Skeletal muscle satellite cell (primary cell): ENCODE measurements at regions not wholly inside any gene's neighbourhood (a gene's known extent, or its start where the extent isn't known, plus 50 kb on each side); places are given as distances from the start of the nearest gene placed in this dataset.

Experiments used
- H3K27me3 ChIP-seq: 2 replicates; pipeline ENCODE4 v1.7.0; 2013; ENCODE audit warnings: low read length; ENCODE audit not compliant: control insufficient read depth, insufficient read depth
- H3K36me3 ChIP-seq: 2 replicates; pipeline ENCODE4 v1.7.0; 2013; ENCODE audit warnings: mild to moderate bottlenecking, control low read depth, low read length; ENCODE audit not compliant: insufficient read depth
- H3K4me1 ChIP-seq: 2 replicates; pipeline ENCODE4 v1.7.0; 2013; ENCODE audit warnings: low read length; ENCODE audit not compliant: control insufficient read depth, insufficient read depth
- H3K4me2 ChIP-seq: 2 replicates; pipeline ENCODE4 v1.7.0; 2013; ENCODE audit warnings: mild to moderate bottlenecking, low read length
- H3K4me3 ChIP-seq: 2 replicates; pipeline ENCODE4 v1.7.0; 2013; ENCODE audit warnings: low read length
- H3K9ac ChIP-seq: 2 replicates; pipeline ENCODE4 v1.7.0; 2013; ENCODE audit warnings: mild to moderate bottlenecking, low read depth, low read length, moderate library complexity
- H3K9me3 ChIP-seq: replicated peaks from 2 replicates; pipeline ENCODE4 v1.7.0; 2013; ENCODE audit warnings: mild to moderate bottlenecking, control low read depth, low read length

GRCh38 chr10:130580975-130581374 is 444.8 kb downstream of the GLRX3 start:
- Histone ChIP-seq H3K9me3 (peaks cover 23% of the 10 kb centered on the region), H3K4me2 (no peak overlapping the region), H3K9ac (no peak overlapping the region), H3K36me3 (no peaks in the 10 kb centered on the region), H3K4me1 (no peaks in the 10 kb centered on the region), H3K4me3 (no peak overlapping the region), H3K27me3 (no peaks in the 10 kb centered on the region)

GRCh38 chr10:130587718-130588117 is 451.5 kb downstream of the GLRX3 start:
- Histone ChIP-seq H3K36me3 (no peaks in the 10 kb centered on the region), H3K4me1 (no peaks in the 10 kb centered on the region), H3K4me3 (no peak overlapping the region), H3K4me2 (no peak overlapping the region), H3K27me3 (no peaks in the 10 kb centered on the region), H3K9me3 (peaks cover 3% of the 10 kb centered on the region), H3K9ac (no peak overlapping the region)

DNA sequence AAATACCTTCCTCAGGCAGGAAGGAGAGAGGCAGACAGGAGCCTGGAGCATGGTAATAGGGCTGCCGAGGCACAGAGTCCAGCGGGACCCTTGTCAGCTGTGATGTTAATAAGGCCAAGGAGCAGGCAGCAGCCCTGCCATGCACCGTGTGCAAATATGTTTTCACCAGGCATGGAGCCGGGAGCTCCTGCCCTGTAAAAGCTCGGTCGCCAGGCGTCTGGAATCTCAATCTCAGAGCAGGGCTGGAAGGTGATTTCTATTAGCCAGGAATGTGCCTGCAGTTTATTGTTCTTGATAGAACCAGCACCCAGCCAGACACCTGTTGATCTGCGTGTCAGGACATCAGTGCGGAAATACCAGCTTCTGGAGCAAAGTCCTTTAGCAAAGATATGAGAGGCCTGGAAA is 469.8 kb downstream of the GLRX3 start:
- no peak overlapping the region for H3K9ac ChIP-seq
- no peak overlapping the region for H3K4me3 ChIP-seq
- H3K36me3 ChIP-seq, result no peaks in the 10 kb centered on the region
- H3K4me1 ChIP-seq, result no peaks in the 10 kb centered on the region
- H3K27me3 ChIP-seq, result no peaks in the 10 kb centered on the region
- H3K9me3 ChIP-seq, result peaks cover 15% of the 10 kb centered on the region
- H3K4me2 ChIP-seq, result no peak overlapping the region

- H3K4me3 ChIP-seq, result no peak overlapping the region
- H3K9me3 ChIP-seq, result peaks cover 15% of the 10 kb centered on the region
- no peak overlapping the region for H3K4me2 ChIP-seq
- H3K27me3 ChIP-seq, result no peaks in the 10 kb centered on the region
- H3K9ac ChIP-seq, result no peak overlapping the region
- no peaks in the 10 kb centered on the region for H3K36me3 ChIP-seq
- H3K4me1 ChIP-seq, result no peaks in the 10 kb centered on the region
Observed at GRCh38 chr10:130607366-130607765, 471.2 kb downstream of the GLRX3 start.

GRCh38 chr10:130611239-130611638 is 475.0 kb downstream of the GLRX3 start:
- no peak overlapping the region for H3K4me3 ChIP-seq
- no peaks in the 10 kb centered on the region for H3K4me1 ChIP-seq
- peaks cover 17% of the 10 kb centered on the region for H3K9me3 ChIP-seq
- no peaks in the 10 kb centered on the region for H3K27me3 ChIP-seq
- no peak overlapping the region for H3K4me2 ChIP-seq
- no peaks in the 10 kb centered on the region for H3K36me3 ChIP-seq
- no peak overlapping the region for H3K9ac ChIP-seq

GRCh38 chr10:130615457-130615856 is 479.3 kb downstream of the GLRX3 start:
- Histone ChIP-seq H3K36me3 (no peaks in the 10 kb centered on the region), H3K4me3 (no peak overlapping the region), H3K9me3 (peaks cover 10% of the 10 kb centered on the region), H3K27me3 (no peaks in the 10 kb centered on the region), H3K9ac (no peak overlapping the region), H3K4me1 (no peaks in the 10 kb centered on the region), H3K4me2 (no peak overlapping the region)

DNA sequence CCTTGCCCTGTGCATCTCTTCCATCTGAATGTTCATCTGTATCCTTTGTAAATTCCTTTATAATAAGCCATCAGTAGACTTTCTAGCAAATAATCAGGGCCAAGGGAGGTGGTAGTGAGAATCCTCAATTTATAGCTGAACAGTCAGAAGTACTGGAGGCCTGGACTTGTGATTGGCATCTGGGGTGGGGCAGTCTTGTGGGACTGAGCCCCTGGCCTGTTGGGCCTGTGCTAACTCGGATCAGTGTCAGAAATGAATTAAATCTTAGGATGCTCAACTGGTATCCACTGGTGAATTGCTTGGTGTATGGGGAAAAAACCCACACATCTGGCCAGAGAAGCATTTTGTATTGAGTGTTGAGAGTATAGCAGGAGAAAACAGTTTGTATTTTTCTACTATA is 481.8 kb downstream of the GLRX3 start:
- Histone ChIP-seq H3K27me3 (no peaks in the 10 kb centered on the region), H3K4me3 (no peak overlapping the region), H3K9me3 (peaks cover 25% of the 10 kb centered on the region), H3K36me3 (no peaks in the 10 kb centered on the region), H3K4me2 (no peak overlapping the region), H3K4me1 (no peaks in the 10 kb centered on the region), H3K9ac (no peak overlapping the region)

GRCh38 chr10:130618647-130619046 is 482.5 kb downstream of the GLRX3 start:
- Histone ChIP-seq H3K27me3 (no peaks in the 10 kb centered on the region), H3K4me3 (no peak overlapping the region), H3K9me3 (peaks cover 30% of the 10 kb centered on the region), H3K36me3 (no peaks in the 10 kb centered on the region), H3K4me2 (no peak overlapping the region), H3K4me1 (no peaks in the 10 kb centered on the region), H3K9ac (no peak overlapping the region)

GRCh38 chr10:130621231-130621775 is 485.1 kb downstream of the GLRX3 start:
- Histone ChIP-seq H3K4me3 (no peak overlapping the region), H3K4me1 (no peaks in the 10 kb centered on the region), H3K9me3 (peaks cover 24% of the 10 kb centered on the region), H3K36me3 (no peaks in the 10 kb centered on the region), H3K9ac (no peak overlapping the region), H3K27me3 (no peaks in the 10 kb centered on the region), H3K4me2 (no peak overlapping the region)

- Histone ChIP-seq H3K36me3 (no peaks in the 10 kb centered on the region), H3K4me2 (no peak overlapping the region), H3K27me3 (no peaks in the 10 kb centered on the region), H3K4me1 (no peaks in the 10 kb centered on the region), H3K9me3 (peaks cover 20% of the 10 kb centered on the region), H3K9ac (no peak overlapping the region), H3K4me3 (no peak overlapping the region)
Observed at GRCh38 chr10:130623680-130624267, 487.6 kb downstream of the GLRX3 start.

DNA sequence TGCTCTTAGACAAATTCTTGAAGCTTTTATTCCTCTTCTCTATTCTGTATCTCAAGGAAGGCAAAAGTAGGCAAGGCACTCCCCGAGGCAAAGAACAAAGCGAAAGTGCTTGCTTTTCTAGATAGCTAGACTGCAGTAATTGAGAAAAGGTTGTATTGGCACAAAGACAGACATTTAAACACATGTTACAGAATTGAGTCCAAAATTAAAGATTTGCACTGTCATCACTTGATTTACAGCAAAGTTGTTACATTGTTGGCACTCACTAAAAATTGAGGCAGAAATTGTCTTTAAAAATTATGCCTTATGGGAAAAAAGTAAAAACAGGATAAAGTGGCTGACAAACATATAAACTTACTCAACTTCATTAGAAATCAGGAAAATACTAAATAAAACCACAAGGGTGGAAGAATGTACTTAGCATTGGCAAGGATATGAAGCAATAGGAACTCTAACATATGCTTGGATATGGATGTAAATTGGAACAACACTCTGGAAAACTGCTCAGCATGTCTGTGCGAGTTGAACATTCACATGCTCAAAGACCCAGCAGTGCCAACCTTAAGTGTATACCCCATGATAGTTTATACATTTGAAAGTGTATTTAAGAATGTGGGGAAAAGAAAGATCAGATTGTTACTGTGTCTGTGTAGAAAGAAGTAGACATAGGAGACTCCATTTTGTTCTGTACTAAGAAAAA is 491.3 kb downstream of the GLRX3 start:
- Histone ChIP-seq H3K4me1 (no peaks in the 10 kb centered on the region), H3K27me3 (no peaks in the 10 kb centered on the region), H3K4me2 (no peak overlapping the region), H3K36me3 (no peaks in the 10 kb centered on the region), H3K9me3 (peaks cover 14% of the 10 kb centered on the region), H3K9ac (no peak overlapping the region), H3K4me3 (no peak overlapping the region)

- Histone ChIP-seq H3K27me3 (no peaks in the 10 kb centered on the region), H3K4me3 (no peak overlapping the region), H3K9ac (no peak overlapping the region), H3K4me1 (no peaks in the 10 kb centered on the region), H3K36me3 (no peaks in the 10 kb centered on the region), H3K4me2 (no peak overlapping the region), H3K9me3 (peaks cover 10% of the 10 kb centered on the region)
Observed at GRCh38 chr10:130630135-130630534, 493.9 kb downstream of the GLRX3 start.
